ENCODE measurements at regions not wholly inside any gene's neighbourhood (a gene's known extent, or its start where the extent isn't known, plus 50 kb on each side); places are given as distances from the start of the nearest gene placed in this dataset.

GRCh38 chr15:87151202-87151748 lies 1071.6 kb downstream of the AGBL1 start:
- DNase-seq (ENCODE audit: low spot score) (no peak), ATAC-seq (no peak)
- H3K4me1 ChIP-seq (ENCODE audit: insufficient read depth) = no peaks in the 10 kb centered on the region
- no peaks in the 10 kb centered on the region for H3K36me3 Mint-ChIP-seq (ENCODE audit: low read depth)
- H3K27ac Mint-ChIP-seq = no peak overlapping the region
- no peaks in the 10 kb centered on the region for H3F3A ChIP-seq (replicated peaks; ENCODE audit: low read depth)
- no peak overlapping the region for H3K4me2 ChIP-seq
- no peak overlapping the region for H2AFZ ChIP-seq
- H3K4me1 Mint-ChIP-seq = peaks cover 5% of the 10 kb centered on the region; the same call in 1 of the 3 replicates
- no peaks in the 10 kb centered on the region for H3K79me2 ChIP-seq (replicated peaks; ENCODE audit: insufficient read depth)
- no peaks in the 10 kb centered on the region for H4K20me1 ChIP-seq (replicated peaks; ENCODE audit: insufficient read depth)
- no peak overlapping the region for H3K27ac ChIP-seq (ENCODE audit: low read depth)
- H3K4me3 ChIP-seq = no peak overlapping the region
- TF ChIP-seq JUNB (IDR thresholded peaks at IDR 0.05; ENCODE audit: unreplicated experiment) (no peak), ETS1 (IDR thresholded peaks at IDR 0.05) (no peak), ZNF462 (CRISPR knock-in tag; IDR thresholded peaks at IDR 0.05) (no peak), CTCF (conservative IDR thresholded peaks at IDR 0.05; ENCODE audit: low read depth in 2 of 2) (no peak), EZH2phosphoT487 (IDR thresholded peaks at IDR 0.05; ENCODE audit: unreplicated experiment) (no peak), CREB1 (CRISPR knock-in tag; IDR thresholded peaks at IDR 0.05; ENCODE audit: low read depth) (no peak), EZH2 (IDR thresholded peaks at IDR 0.05; ENCODE audit: low read depth, unreplicated experiment) (no peak), REST (IDR thresholded peaks at IDR 0.05; ENCODE audit: unreplicated experiment) (no peak), ZNF331 (CRISPR knock-in tag; IDR thresholded peaks at IDR 0.05; ENCODE audit: low read depth) (no peak), ZNF114 (CRISPR knock-in tag; IDR thresholded peaks at IDR 0.05) (no peak), POLR2AphosphoS5 (IDR thresholded peaks at IDR 0.05; ENCODE audit: low read depth) (no peak), STAT1 (IDR thresholded peaks at IDR 0.05; ENCODE audit: unreplicated experiment) (no peak), NANOG (IDR thresholded peaks at IDR 0.05; ENCODE audit: borderline replicate concordance) (no peak)
- no peaks in the 10 kb centered on the region for H3K36me3 ChIP-seq (ENCODE audit: insufficient read depth)
- no peaks in the 10 kb centered on the region for H3K27me3 Mint-ChIP-seq (ENCODE audit: insufficient read depth, low read depth, poor library complexity)
- H3K27me3 ChIP-seq (ENCODE audit: insufficient read depth) = no peaks in the 10 kb centered on the region
- no peak overlapping the region for H3K4me3 Mint-ChIP-seq
- no peaks in the 10 kb centered on the region; the same call in 1 of the 2 replicates for H3K9me2 ChIP-seq (ENCODE audit: insufficient read depth)
- peaks cover 3% of the 10 kb centered on the region; the same call in 2 of the 3 replicates for H3K9me3 Mint-ChIP-seq
